ENCODE measurements at regions not wholly inside any gene's neighbourhood (a gene's known extent, or its start where the extent isn't known, plus 50 kb on each side); places are given as distances from the start of the nearest gene placed in this dataset.

DNA sequence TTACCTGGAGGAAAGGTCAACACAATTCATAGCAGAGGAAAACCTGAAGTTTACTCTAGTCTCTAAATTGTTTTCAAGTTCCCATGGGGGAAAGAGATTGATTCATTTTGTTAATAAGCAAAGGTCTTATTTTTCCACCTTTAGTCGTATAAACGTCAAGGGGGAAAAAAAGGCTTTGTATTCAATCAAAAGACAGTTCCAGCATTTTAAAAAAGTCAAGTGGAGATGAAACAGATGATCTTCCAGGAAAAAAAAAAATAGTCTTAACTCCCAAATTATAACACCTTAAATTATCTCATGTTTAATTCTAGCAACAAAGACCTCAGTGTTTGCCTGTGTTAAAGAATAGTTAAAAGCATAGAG lies 140.5 kb downstream of the TOMM20 start (continued):
- TF ChIP-seq, protein P1, sequence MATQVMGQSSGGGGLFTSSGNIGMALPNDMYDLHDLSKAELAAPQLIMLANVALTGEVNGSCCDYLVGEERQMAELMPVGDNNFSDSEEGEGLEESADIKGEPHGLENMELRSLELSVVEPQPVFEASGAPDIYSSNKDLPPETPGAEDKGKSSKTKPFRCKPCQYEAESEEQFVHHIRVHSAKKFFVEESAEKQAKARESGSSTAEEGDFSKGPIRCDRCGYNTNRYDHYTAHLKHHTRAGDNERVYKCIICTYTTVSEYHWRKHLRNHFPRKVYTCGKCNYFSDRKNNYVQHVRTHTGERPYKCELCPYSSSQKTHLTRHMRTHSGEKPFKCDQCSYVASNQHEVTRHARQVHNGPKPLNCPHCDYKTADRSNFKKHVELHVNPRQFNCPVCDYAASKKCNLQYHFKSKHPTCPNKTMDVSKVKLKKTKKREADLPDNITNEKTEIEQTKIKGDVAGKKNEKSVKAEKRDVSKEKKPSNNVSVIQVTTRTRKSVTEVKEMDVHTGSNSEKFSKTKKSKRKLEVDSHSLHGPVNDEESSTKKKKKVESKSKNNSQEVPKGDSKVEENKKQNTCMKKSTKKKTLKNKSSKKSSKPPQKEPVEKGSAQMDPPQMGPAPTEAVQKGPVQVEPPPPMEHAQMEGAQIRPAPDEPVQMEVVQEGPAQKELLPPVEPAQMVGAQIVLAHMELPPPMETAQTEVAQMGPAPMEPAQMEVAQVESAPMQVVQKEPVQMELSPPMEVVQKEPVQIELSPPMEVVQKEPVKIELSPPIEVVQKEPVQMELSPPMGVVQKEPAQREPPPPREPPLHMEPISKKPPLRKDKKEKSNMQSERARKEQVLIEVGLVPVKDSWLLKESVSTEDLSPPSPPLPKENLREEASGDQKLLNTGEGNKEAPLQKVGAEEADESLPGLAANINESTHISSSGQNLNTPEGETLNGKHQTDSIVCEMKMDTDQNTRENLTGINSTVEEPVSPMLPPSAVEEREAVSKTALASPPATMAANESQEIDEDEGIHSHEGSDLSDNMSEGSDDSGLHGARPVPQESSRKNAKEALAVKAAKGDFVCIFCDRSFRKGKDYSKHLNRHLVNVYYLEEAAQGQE (IDR thresholded peaks at IDR 0.05; ENCODE audit: low read depth) = no peak
- TF ChIP-seq, protein P2, sequence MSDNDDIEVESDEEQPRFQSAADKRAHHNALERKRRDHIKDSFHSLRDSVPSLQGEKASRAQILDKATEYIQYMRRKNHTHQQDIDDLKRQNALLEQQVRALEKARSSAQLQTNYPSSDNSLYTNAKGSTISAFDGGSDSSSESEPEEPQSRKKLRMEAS (IDR thresholded peaks at IDR 0.05) = no peak
- TF ChIP-seq TCF7L2 (IDR thresholded peaks at IDR 0.05; ENCODE audit: borderline replicate concordance, extremely low read depth, insufficient read depth, insufficient read length) (no peak), ZNF274 (IDR thresholded peaks at IDR 0.05; ENCODE audit: low read depth, low read length) (no peak), JUND (IDR thresholded peaks at IDR 0.05) (no peak; the same call in 1 of the 2 replicates), POLR2AphosphoS5 (IDR thresholded peaks at IDR 0.05; ENCODE audit: low read depth, low read length) (no peak), FOSL1 (IDR thresholded peaks at IDR 0.05; ENCODE audit: low read depth) (no peak), CEBPB (IDR thresholded peaks at IDR 0.05; ENCODE audit: low read depth) (no peak)

DNA sequence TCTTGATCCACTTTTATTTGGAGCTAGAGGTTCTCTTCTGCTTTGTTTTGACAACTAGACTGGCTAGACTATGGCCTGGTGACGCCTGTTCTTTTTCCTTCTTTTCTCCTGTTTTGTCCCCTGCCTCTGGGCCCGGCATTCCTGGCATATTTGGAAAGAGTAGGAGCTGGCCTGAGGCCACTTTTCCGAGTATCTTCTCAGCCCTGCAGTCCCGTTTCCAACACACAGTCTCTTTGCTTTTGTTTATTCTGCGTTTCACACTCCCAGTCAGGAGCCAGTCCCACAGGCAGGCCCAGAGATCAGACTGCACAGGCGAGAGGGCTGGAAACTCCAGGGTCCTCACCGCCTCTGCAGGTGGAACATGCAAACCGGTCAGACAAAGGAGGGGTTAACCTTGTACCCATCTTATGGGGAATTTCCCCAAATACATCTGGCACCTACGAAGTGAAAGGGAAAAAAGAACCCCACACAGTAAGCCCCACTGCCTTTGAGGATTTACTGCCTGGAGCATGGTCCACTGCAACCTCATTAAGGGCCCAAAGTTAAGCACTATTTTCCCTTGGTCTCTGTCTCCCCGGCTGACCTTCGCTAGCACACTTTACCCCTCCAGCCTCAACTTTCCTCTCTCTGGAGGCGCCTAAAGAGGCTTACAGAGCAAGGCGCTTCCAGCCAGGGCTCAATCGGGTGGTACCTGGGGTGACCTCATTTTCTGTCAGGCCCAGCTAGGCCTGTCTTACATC lies 141.1 kb downstream of the TOMM20 start:
- DNase-seq (ENCODE audit: low read depth, low spot score) (no peak), ATAC-seq (peak; percentile 29; the same call in 1 of the 2 replicates)
- Histone ChIP-seq H3K9me3 (ENCODE audit: control insufficient read depth in 1 of 2, insufficient read depth in 1 of 2, low read depth in 1 of 2, low read length in 2 of 2) (no peaks in the 10 kb centered on the region), H3K4me3 (replicated peaks in 1 of 2; ENCODE audit: low read depth in 1 of 2, low read length in 2 of 2) (no peak overlapping the region), H3K4me2 (ENCODE audit: low read length) (no peak overlapping the region), H3K9ac (ENCODE audit: low read length) (no peak overlapping the region), H3K9me2 (ENCODE audit: insufficient read depth) (no peaks in the 10 kb centered on the region), H4K20me1 (ENCODE audit: insufficient read depth) (no peaks in the 10 kb centered on the region), H3K27me3 (ENCODE audit: insufficient read depth, low read length) (no peaks in the 10 kb centered on the region), H2AFZ (ENCODE audit: low read depth, low read length, poor library complexity, severe bottlenecking) (peak overlapping the region; percentile 44), H3K4me1 (ENCODE audit: control insufficient read depth in 1 of 2, insufficient read depth in 2 of 2, low read length in 2 of 2) (peaks cover 8 to 32% of the 10 kb centered on the region in 2 experiments; a peak in 3 of 4 replicates), H3K79me2 (ENCODE audit: insufficient read depth, low read length) (no peaks in the 10 kb centered on the region), H3K36me3 (ENCODE audit: control insufficient read depth in 1 of 2, insufficient read depth in 2 of 2, low read length in 2 of 2) (no peaks in the 10 kb centered on the region), H3K27ac (ENCODE audit: low read depth, low read length) (no peak overlapping the region)
- ChIA-PET CTCF (no interaction called here), RAD21 (ENCODE audit: low non-redundant PET in 1 of 2, low total read pairs in 2 of 2, uncharacterized antibody in 2 of 2, unreplicated experiment in 2 of 2) (no interaction called here), POLR2A (no interaction called here)
- intact Hi-C loops (cut with micrococcal nuclease) = no loop called here
- no peak for TF ChIP-seq YY1 (IDR thresholded peaks at IDR 0.05; ENCODE audit: extremely low read depth, insufficient replicate concordance, low read depth, low read length)
- no peak for TF ChIP-seq ELF1 (IDR thresholded peaks at IDR 0.05; ENCODE audit: borderline replicate concordance, low read depth)
- no peak for TF ChIP-seq POLR2AphosphoS5 (IDR thresholded peaks at IDR 0.05; ENCODE audit: low read depth, low read length)
- no peak for TF ChIP-seq CBX3 (IDR thresholded peaks at IDR 0.05; ENCODE audit: low read depth)
- peak; percentile 23; the same call in 1 of the 2 replicates for TF ChIP-seq ZFX (IDR thresholded peaks at IDR 0.05)
- TF ChIP-seq, protein P1 (IDR thresholded peaks at IDR 0.05; ENCODE audit: low read depth) = no peak
- no TSS peak for BruUV-seq (replicated peaks)
